ENCODE measurements at regions not wholly inside any gene's neighbourhood (a gene's known extent, or its start where the extent isn't known, plus 50 kb on each side); places are given as distances from the start of the nearest gene placed in this dataset.

DNA sequence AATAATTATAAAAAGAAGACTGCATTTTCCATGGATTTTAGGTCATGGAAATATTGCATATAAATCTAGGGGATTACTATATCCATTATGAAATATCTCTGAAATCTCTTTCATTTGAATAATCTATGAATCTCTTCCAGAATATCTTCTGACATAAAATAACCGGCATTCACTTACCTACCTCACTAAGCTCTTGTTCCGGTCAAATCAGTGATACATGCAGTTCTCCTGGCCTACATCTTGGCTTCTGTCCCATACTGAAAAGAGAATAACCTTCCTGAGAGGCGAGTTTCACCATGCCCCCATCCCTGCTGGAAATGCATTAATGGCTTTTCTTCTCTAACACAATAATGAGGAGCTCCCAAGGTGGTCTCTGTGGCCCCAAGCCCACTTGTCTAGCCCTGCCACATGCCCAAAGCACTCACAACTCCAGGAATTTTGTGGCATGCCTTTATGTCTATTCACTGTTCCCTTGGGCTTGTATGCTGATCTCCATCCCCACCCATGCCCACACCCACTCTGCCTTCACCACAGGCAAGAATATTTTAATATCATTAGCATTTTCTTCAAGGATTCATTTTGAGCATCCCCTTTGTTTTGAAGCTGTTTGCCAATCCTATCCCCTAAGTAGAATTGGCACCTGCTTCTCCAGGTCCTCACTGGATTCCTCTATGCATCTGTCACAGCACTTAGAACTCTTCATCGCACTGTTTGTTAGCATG is 401.6 kb downstream of the COG6 start:
- H3K4me3 Mint-ChIP-seq, result no peak overlapping the region
- H3K9me3 Mint-ChIP-seq, result no peaks in the 10 kb centered on the region
- peaks cover 7% of the 10 kb centered on the region for H3K27me3 Mint-ChIP-seq (ENCODE audit: low read depth)
- TF ChIP-seq, protein P1, sequence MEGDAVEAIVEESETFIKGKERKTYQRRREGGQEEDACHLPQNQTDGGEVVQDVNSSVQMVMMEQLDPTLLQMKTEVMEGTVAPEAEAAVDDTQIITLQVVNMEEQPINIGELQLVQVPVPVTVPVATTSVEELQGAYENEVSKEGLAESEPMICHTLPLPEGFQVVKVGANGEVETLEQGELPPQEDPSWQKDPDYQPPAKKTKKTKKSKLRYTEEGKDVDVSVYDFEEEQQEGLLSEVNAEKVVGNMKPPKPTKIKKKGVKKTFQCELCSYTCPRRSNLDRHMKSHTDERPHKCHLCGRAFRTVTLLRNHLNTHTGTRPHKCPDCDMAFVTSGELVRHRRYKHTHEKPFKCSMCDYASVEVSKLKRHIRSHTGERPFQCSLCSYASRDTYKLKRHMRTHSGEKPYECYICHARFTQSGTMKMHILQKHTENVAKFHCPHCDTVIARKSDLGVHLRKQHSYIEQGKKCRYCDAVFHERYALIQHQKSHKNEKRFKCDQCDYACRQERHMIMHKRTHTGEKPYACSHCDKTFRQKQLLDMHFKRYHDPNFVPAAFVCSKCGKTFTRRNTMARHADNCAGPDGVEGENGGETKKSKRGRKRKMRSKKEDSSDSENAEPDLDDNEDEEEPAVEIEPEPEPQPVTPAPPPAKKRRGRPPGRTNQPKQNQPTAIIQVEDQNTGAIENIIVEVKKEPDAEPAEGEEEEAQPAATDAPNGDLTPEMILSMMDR (IDR thresholded peaks at IDR 0.05; ENCODE audit: unreplicated experiment in 3 of 3), result no peak
- H3K27ac Mint-ChIP-seq, result no peak overlapping the region
- H3K4me1 Mint-ChIP-seq, result peaks cover 15% of the 10 kb centered on the region
- H3K36me3 Mint-ChIP-seq (ENCODE audit: low read depth), result no peaks in the 10 kb centered on the region

DNA sequence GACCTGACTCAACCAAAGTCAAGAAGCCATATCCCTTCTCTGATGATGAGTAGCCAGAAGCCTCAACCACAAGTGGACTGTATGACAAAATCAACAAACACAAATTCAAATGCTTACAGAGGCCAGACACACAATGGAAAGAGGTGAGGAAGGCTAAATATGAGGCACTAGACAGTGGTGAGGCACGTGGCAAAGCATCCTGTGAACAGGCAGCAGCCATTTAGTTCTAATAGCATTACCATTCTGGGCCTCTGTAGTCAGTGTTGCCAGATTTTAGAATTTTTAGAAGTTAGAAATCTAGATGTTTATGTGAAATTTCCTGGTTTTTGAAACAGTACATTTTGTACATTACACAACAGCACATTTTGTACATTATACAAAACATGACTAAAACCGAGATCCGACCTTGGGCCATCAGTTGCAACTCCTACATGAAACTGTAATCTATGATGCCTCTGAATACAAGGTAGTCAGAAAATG is 403.3 kb downstream of the COG6 start:
- H3K27ac Mint-ChIP-seq, result no peak overlapping the region
- peaks cover 7% of the 10 kb centered on the region for H3K27me3 Mint-ChIP-seq (ENCODE audit: low read depth)
- H3K36me3 Mint-ChIP-seq (ENCODE audit: low read depth), result no peaks in the 10 kb centered on the region
- peaks cover 24% of the 10 kb centered on the region for H3K4me1 Mint-ChIP-seq
- H3K4me3 Mint-ChIP-seq, result no peak overlapping the region
- no peaks in the 10 kb centered on the region for H3K9me3 Mint-ChIP-seq
- TF ChIP-seq, protein P1 (IDR thresholded peaks at IDR 0.05; ENCODE audit: unreplicated experiment in 3 of 3), result no peak

DNA sequence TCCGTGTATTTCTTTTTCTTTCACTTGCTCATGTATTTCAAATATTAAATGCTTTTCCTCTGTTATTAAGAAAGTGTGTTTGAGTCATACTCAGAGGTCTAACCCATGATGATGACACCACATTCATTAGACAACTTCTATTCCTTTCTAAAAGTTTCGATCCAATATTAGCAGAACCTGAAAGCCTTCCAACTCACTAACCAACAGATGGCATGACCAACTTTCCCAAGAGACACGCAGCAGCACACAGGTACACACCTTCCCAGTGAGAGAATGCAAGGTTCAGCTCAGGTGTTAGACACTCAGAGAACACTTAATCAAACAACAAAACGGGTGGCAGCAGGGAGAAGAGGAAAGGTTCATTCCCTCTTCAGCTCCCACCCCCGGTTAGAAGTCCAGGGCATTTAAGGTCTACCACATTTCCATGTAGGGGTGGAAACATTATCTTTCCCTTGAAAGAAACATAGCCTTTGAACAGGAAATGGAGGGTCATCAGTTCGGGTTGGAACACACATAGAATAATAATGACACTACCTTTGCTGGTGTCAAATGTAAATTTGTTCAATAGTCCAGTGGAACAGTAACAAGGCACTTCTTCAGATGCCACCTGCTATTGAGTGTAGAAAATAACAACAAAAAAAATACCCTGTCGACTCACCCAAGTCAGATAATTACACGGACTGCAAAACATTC is 404.2 kb downstream of the COG6 start:
- no peaks in the 10 kb centered on the region for H3K36me3 Mint-ChIP-seq (ENCODE audit: low read depth)
- H3K27me3 Mint-ChIP-seq (ENCODE audit: low read depth), result peaks cover 7% of the 10 kb centered on the region
- H3K9me3 Mint-ChIP-seq, result no peaks in the 10 kb centered on the region
- no peak overlapping the region for H3K27ac Mint-ChIP-seq
- peaks cover 33% of the 10 kb centered on the region for H3K4me1 Mint-ChIP-seq
- no peak overlapping the region for H3K4me3 Mint-ChIP-seq
- TF ChIP-seq, protein P1 (IDR thresholded peaks at IDR 0.05; ENCODE audit: unreplicated experiment in 3 of 3), result no peak

- Mint-ChIP-seq H3K27me3 (ENCODE audit: low read depth) (peaks cover 7% of the 10 kb centered on the region), H3K4me1 (peaks cover 37% of the 10 kb centered on the region), H3K27ac (peak overlapping the region in 1 of 3 experiments; percentile 5), H3K36me3 (ENCODE audit: low read depth) (no peaks in the 10 kb centered on the region), H3K4me3 (no peak overlapping the region), H3K9me3 (no peaks in the 10 kb centered on the region)
- TF ChIP-seq, protein P1 (IDR thresholded peaks at IDR 0.05; ENCODE audit: unreplicated experiment in 3 of 3), result no peak
Observed at GRCh38 chr13:40060296-40061007, 405.0 kb downstream of the COG6 start.

- Mint-ChIP-seq H3K4me3 (no peak overlapping the region), H3K36me3 (ENCODE audit: low read depth) (no peaks in the 10 kb centered on the region)
- TF ChIP-seq, protein P1 (IDR thresholded peaks at IDR 0.05; ENCODE audit: unreplicated experiment in 3 of 3), result no peak
Observed at GRCh38 chr13:40061466-40062450, 406.3 kb downstream of the COG6 start.

More at GRCh38 chr13:40061466-40062450, 406.3 kb downstream of the COG6 start:
- H3K27me3 Mint-ChIP-seq (ENCODE audit: low read depth), result peaks cover 7% of the 10 kb centered on the region
- peaks cover 37% of the 10 kb centered on the region for H3K4me1 Mint-ChIP-seq
- H3K9me3 Mint-ChIP-seq, result no peaks in the 10 kb centered on the region
- no peak overlapping the region for H3K27ac Mint-ChIP-seq
